Mucosa of gallbladder (tissue), 1 donor: ENCODE measurements at regions not wholly inside any gene's neighbourhood (a gene's known extent, or its start where the extent isn't known, plus 50 kb on each side); places are given as distances from the start of the nearest gene placed in this dataset.
"Not testable (repeated sequence)": the region's sequence is repeated elsewhere in the genome, so short reads cannot be mapped to it uniquely, and the experiment has no call there.

Experiments used
- DNase-seq: peaks from one replicate; pipeline ENCODE4 v3.0.0-alpha.2; 2020; ENCODE audit warnings: low spot score
- donor health status: DM: no; HTN: no; CAD: no.

- no peak for DNase-seq
Measured at GRCh38 chr6:78231002-78231401, 578.2 kb downstream of the MEI4 start.

- DNase-seq: no peak
Measured at GRCh38 chr6:78243519-78243918, 590.7 kb downstream of the MEI4 start.

GRCh38 chr6:78251931-78252330, 599.1 kb downstream of the MEI4 start:
- no peak for DNase-seq

GRCh38 chr6:78253618-78254017, 600.8 kb downstream of the MEI4 start:
- no peak for DNase-seq

- DNase-seq: no peak
Measured at GRCh38 chr6:78259935-78260334, 607.1 kb downstream of the MEI4 start.

- DNase-seq: not testable (repeated sequence)
Measured at GRCh38 chr6:78260427-78260826, 606.9 kb upstream of the IRAK1BP1 start.

- no peak for DNase-seq
Measured at GRCh38 chr6:78268591-78269452, 598.5 kb upstream of the IRAK1BP1 start.

GRCh38 chr6:78300885-78301284, 566.5 kb upstream of the IRAK1BP1 start:
- no peak for DNase-seq

- no peak for DNase-seq
Measured at GRCh38 chr6:78302411-78302810, 564.9 kb upstream of the IRAK1BP1 start.

GRCh38 chr6:78308025-78308424, 559.3 kb upstream of the IRAK1BP1 start:
- DNase-seq: no peak

GRCh38 chr6:78322068-78322845, 545.1 kb upstream of the IRAK1BP1 start:
- no peak for DNase-seq

- no peak for DNase-seq
Measured at GRCh38 chr6:78324213-78324612, 543.1 kb upstream of the IRAK1BP1 start.

GRCh38 chr6:78340755-78341154, 526.6 kb upstream of the IRAK1BP1 start:
- no peak for DNase-seq

GRCh38 chr6:78345882-78346281, 521.5 kb upstream of the IRAK1BP1 start:
- no peak for DNase-seq

GRCh38 chr6:78347191-78347916, 520.0 kb upstream of the IRAK1BP1 start:
- no peak for DNase-seq

GRCh38 chr6:78353040-78353439, 514.3 kb upstream of the IRAK1BP1 start:
- no peak for DNase-seq

GRCh38 chr6:78363688-78364087, 503.7 kb upstream of the IRAK1BP1 start:
- no peak for DNase-seq

GRCh38 chr6:78365473-78365872, 501.9 kb upstream of the IRAK1BP1 start:
- no peak for DNase-seq

- DNase-seq: no peak
Measured at GRCh38 chr6:78377056-78377455, 490.3 kb upstream of the IRAK1BP1 start.

- no peak for DNase-seq
Measured at GRCh38 chr6:78379982-78380381, 487.4 kb upstream of the IRAK1BP1 start.

- no peak for DNase-seq
Measured at GRCh38 chr6:78380541-78380940, 486.8 kb upstream of the IRAK1BP1 start.

GRCh38 chr6:78383968-78384367, 483.4 kb upstream of the IRAK1BP1 start:
- DNase-seq: no peak
